HepG2 (cell line): ENCODE measurements at regions not wholly inside any gene's neighbourhood (a gene's known extent, or its start where the extent isn't known, plus 50 kb on each side); places are given as distances from the start of the nearest gene placed in this dataset.

Experiments
- ATAC-seq: fragments of 200-7000 bp; cut with Tn5 transposase; 3 replicates; pipeline ENCODE4 v1.9.1; 2020; ENCODE audit warnings: mild to moderate bottlenecking, moderate library complexity
- BruUV-seq: library from RNA; stranded (reverse); fragments of 400-500 nt; replicated peaks from 2 replicates; lab custom pipeline; 2021; lab: Mats Ljungman, UMichigan
- CTCF ChIA-PET: fragments of 300-600 bp; formaldehyde crosslinking; extraction: SDS; loops from one replicate; lab custom pipeline; 2021; ENCODE audit warnings: low total read pairs, inconsistent platforms, low intra/inter-chr PET ratio; lab: Yijun Ruan, JAX
- POLR2A ChIA-PET: fragments of 350-600 bp; sonication (Branson Sonifier 250); formaldehyde crosslinking; loops from one replicate; lab custom pipeline; 2020; ENCODE audit warnings: antibody characterized with exemption, inconsistent platforms; lab: Yijun Ruan, JAX
- DNase-seq: peaks from one replicate; pipeline ENCODE4 v3.0.0-alpha.2; 2015; ENCODE audit warnings: low spot score
- FAIRE-seq: peaks from 3 replicates; lab custom pipeline; 2011; peaks lifted over from hg19 to GRCh38; lab: Jason Lieb, UNC
- H2AFZ ChIP-seq: one replicate; pipeline ENCODE4 v1.6.1; 2011; ENCODE audit warnings: low read length, inconsistent platforms
- H3K27ac ChIP-seq: fragments of 300-600 bp; 3 replicates; pipeline ENCODE4 v1.8.0; 2011; ENCODE audit warnings: mixed run types, mild to moderate bottlenecking, mixed read lengths, low read length, inconsistent platforms; ENCODE audit not compliant: insufficient read depth; ENCODE audit errors: extremely low read length
- H3K27me3 ChIP-seq, 2 experiments: fragments of 200-600 bp in 1 of 2; 2 replicates in 1 of 2; 3 replicates in 1 of 2; pipeline versions ENCODE4 v1.6.0 to v1.8.0; 2011; ENCODE audit warnings: low read length in 2 of 2, mild to moderate bottlenecking in 2 of 2, moderate library complexity in 2 of 2, inconsistent platforms in 1 of 2; ENCODE audit not compliant: insufficient read depth in 2 of 2, control insufficient read depth in 1 of 2
- H3K36me3 ChIP-seq, 2 experiments: fragments of 200-600 bp in 1 of 2; replicated peaks in 1 of 2; 2 replicates in 1 of 2; 3 replicates in 1 of 2; pipeline versions ENCODE4 v1.5.1 to v1.8.0; 2011; ENCODE audit warnings: low read length in 2 of 2, inconsistent platforms in 1 of 2; ENCODE audit not compliant: insufficient read depth in 2 of 2, control insufficient read depth in 1 of 2
- H3K4me1 ChIP-seq: 2 replicates; pipeline ENCODE4 v1.5.1; 2012; ENCODE audit warnings: low read length, inconsistent platforms; ENCODE audit not compliant: insufficient read depth
- H3K4me2 ChIP-seq: 2 replicates; pipeline ENCODE4 v1.6.0; 2011; ENCODE audit warnings: low read depth, low read length, inconsistent platforms
- H3K4me3 ChIP-seq, 3 experiments: fragments of 200-600 bp in 1 of 3; sonication (generic), shearing (Covaris generic) in 1 of 3; replicated peaks in 1 of 3; 2 replicates each; pipeline ENCODE4 v1.5.1; 2011 to 2016; ENCODE audit warnings: low read length in 3 of 3, inconsistent platforms in 2 of 3, low read depth in 2 of 3, mild to moderate bottlenecking in 2 of 3, control low read depth in 1 of 3, mixed read lengths in 1 of 3; ENCODE audit not compliant: insufficient read depth in 1 of 3
- H3K79me2 ChIP-seq: one replicate; pipeline ENCODE4 v1.6.1; 2011; ENCODE audit warnings: low read length, inconsistent platforms; ENCODE audit not compliant: insufficient read depth
- H3K9ac ChIP-seq: 2 replicates; pipeline ENCODE4 v1.6.0; 2011; ENCODE audit warnings: mild to moderate bottlenecking, low read depth, low read length, inconsistent platforms; ENCODE audit not compliant: insufficient read depth
- H3K9me3 ChIP-seq: 2 replicates; pipeline ENCODE4 v1.5.1; 2012; ENCODE audit warnings: mild to moderate bottlenecking, low read length
- H4K20me1 ChIP-seq: 2 replicates; pipeline ENCODE4 v1.6.0; 2011; ENCODE audit warnings: inconsistent platforms, mild to moderate bottlenecking, low read length, moderate library complexity; ENCODE audit not compliant: insufficient read depth
- ATF3 ChIP-seq: sonication (generic); formaldehyde crosslinking; IDR thresholded peaks from 2 replicates; pipeline ENCODE4 v1.4.0; 2020; ENCODE audit warnings: missing genetic modification reagents
- HDAC2 ChIP-seq: sonication (generic); formaldehyde crosslinking; IDR thresholded peaks from 2 replicates; pipeline ENCODE4 v1.4.0; 2020; ENCODE audit warnings: missing genetic modification reagents
- NAIF1 ChIP-seq: sonication (generic); formaldehyde crosslinking; IDR thresholded peaks from 2 replicates; pipeline ENCODE4 v1.5.0; 2020; ENCODE audit warnings: mild to moderate bottlenecking, missing genetic modification reagents, borderline replicate concordance
- PAWR ChIP-seq: sonication (generic); formaldehyde crosslinking; IDR thresholded peaks from 2 replicates; pipeline ENCODE4 v1.4.0; 2020; ENCODE audit warnings: missing genetic modification reagents, mild to moderate bottlenecking, borderline replicate concordance
- PAXIP1 ChIP-seq: sonication (generic); formaldehyde crosslinking; conservative IDR thresholded peaks from 2 replicates; pipeline ENCODE4 v1.4.0; 2020; ENCODE audit warnings: mild to moderate bottlenecking, missing genetic modification reagents, moderate library complexity
- ZMAT3 ChIP-seq: sonication (generic); formaldehyde crosslinking; conservative IDR thresholded peaks from 2 replicates; pipeline ENCODE4 v1.7.0; 2021; ENCODE audit warnings: missing genetic modification reagents
- ZMYM3 ChIP-seq: sonication (generic); formaldehyde crosslinking; IDR thresholded peaks from 2 replicates; pipeline ENCODE4 v1.5.1; 2020; ENCODE audit warnings: mild to moderate bottlenecking, missing genetic modification reagents
- ZNF180 ChIP-seq: sonication (generic); formaldehyde crosslinking; IDR thresholded peaks from 2 replicates; pipeline ENCODE4 v1.4.0; 2020; ENCODE audit warnings: low read depth, missing genetic modification reagents, borderline replicate concordance
- ZNF274 ChIP-seq: sonication (generic); formaldehyde crosslinking; IDR thresholded peaks from 2 replicates; pipeline ENCODE4 v1.5.1; 2020; ENCODE audit warnings: mild to moderate bottlenecking, missing genetic modification reagents
- ZNF282 ChIP-seq: fragments of 450-650 bp; IDR thresholded peaks from 2 replicates; pipeline ENCODE4 v1.6.1; 2018; ENCODE audit not compliant: partially characterized antibody
- ZNF331 ChIP-seq: sonication (generic); formaldehyde crosslinking; IDR thresholded peaks from 2 replicates; pipeline ENCODE4 v1.4.0; 2020; ENCODE audit warnings: missing genetic modification reagents
- ZNF629 ChIP-seq: sonication (generic); formaldehyde crosslinking; conservative IDR thresholded peaks from 2 replicates; pipeline ENCODE4 v1.5.0; 2020; ENCODE audit warnings: missing genetic modification reagents
- ZNF713 ChIP-seq: sonication (generic); formaldehyde crosslinking; IDR thresholded peaks from 2 replicates; pipeline ENCODE4 v1.4.0; 2020; ENCODE audit warnings: mild to moderate bottlenecking, missing genetic modification reagents
- WGBS: methylation state at CpG from one replicate; pipeline ENCODE4 v1.1.6; 2017; ENCODE audit warnings: low lambda C conversion rate; 5-methylcytosine and 5-hydroxymethylcytosine counted together
- in situ Hi-C: cut with HindIII; loops from 2 replicates; pipeline ENCODE4 v1.10.0; 2017; ENCODE audit warnings: low pct_unique_long_range_greater_than_20kb; ENCODE audit not compliant: extremely low pct_ligation_motif_present
- intact Hi-C: fragments of 100-400 bp; cut with micrococcal nuclease; formaldehyde crosslinking; loops from one replicate; pipeline ENCODE4 v1.10.0; 2022; ENCODE audit not compliant: unreplicated experiment

GRCh38 chr6:15956205-15957106 is 172.4 kb upstream of the MYLIP start (continued):
- TF ChIP-seq PAXIP1 (CRISPR knock-in tag): no peak; the same call in 1 of the 2 replicates
- TF ChIP-seq, all 625 proteins: peak for 25

GRCh38 chr6:15955484-15955883 is 173.4 kb upstream of the MYLIP start:
- intact Hi-C loops: loop anchor here (5.0 kb wide), 1 partner anchor 172 kb away; the partner anchor contains the start of gene MYLIP
- ATAC-seq (no peak), DNase-seq (no peak), FAIRE-seq (no peak)
- TF ChIP-seq ZNF282 (no peak), ZNF629 (CRISPR knock-in tag) (no peak), ATF3 (CRISPR knock-in tag) (no peak), ZNF180 (CRISPR knock-in tag) (no peak), ZNF713 (CRISPR knock-in tag) (no peak), HDAC2 (no peak), PAWR (CRISPR knock-in tag) (no peak), ZMAT3 (no peak), ZMYM3 (CRISPR knock-in tag) (no peak), ZNF274 (CRISPR knock-in tag) (no peak), ZNF331 (no peak), NAIF1 (CRISPR knock-in tag) (no peak)
- H3K27ac ChIP-seq: no peak overlapping the region
- BruUV-seq: no TSS peak
- ChIA-PET POLR2A (no interaction called here), CTCF (no interaction called here)
- no peaks in the 10 kb centered on the region for H4K20me1 ChIP-seq
- in situ Hi-C loops: no loop called here
- no peak overlapping the region for H3K4me3 ChIP-seq
- no peak overlapping the region for H2AFZ ChIP-seq
- WGBS: 43% methylated on average over 3 of the region's 3 CpGs
- H3K4me1 ChIP-seq: peaks cover 21% of the 10 kb centered on the region
- H3K79me2 ChIP-seq: no peaks in the 10 kb centered on the region
- no peak overlapping the region for H3K4me2 ChIP-seq
- no peak overlapping the region for H3K9ac ChIP-seq
- H3K9me3 ChIP-seq: no peaks in the 10 kb centered on the region
- no peaks in the 10 kb centered on the region for H3K36me3 ChIP-seq
- peaks cover 1 to 42% of the 10 kb centered on the region in 2 experiments; a peak in 4 of 5 replicates for H3K27me3 ChIP-seq
